ENCODE measurements at regions not wholly inside any gene's neighbourhood (a gene's known extent, or its start where the extent isn't known, plus 50 kb on each side); places are given as distances from the start of the nearest gene placed in this dataset.

DNA sequence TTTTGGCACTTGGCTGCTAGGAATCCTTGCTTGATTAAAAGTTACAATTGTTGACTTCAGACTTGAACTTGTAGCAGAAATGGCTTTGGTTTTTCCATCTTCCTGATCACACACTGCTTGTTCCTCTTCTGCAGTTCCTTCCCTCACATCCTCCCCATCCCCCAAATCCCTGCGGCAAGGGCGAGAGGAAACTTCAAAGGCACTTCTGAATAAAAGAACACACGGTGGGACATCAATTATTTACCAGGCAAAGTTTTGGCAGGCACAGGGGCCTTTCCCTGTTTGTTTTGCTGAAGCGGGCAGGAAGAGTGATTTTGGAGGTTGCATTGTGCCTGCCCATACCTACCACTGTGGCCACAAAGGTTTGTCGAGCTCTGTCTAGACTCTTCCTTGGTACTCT is 260.9 kb downstream of the KIF4B start:
- H3K4me3 ChIP-seq (replicated peaks in 1 of 3) = no peak overlapping the region
- 19 to 39% methylated on average over 5 of the region's 5 CpGs for WGBS, 2 donors
- no peaks in the 10 kb centered on the region for H3K4me1 ChIP-seq
- H3K36me3 ChIP-seq = no peaks in the 10 kb centered on the region
- no peaks in the 10 kb centered on the region for H3K9me3 ChIP-seq
- H3K27me3 ChIP-seq = no peaks in the 10 kb centered on the region
- TF ChIP-seq, protein P1, sequence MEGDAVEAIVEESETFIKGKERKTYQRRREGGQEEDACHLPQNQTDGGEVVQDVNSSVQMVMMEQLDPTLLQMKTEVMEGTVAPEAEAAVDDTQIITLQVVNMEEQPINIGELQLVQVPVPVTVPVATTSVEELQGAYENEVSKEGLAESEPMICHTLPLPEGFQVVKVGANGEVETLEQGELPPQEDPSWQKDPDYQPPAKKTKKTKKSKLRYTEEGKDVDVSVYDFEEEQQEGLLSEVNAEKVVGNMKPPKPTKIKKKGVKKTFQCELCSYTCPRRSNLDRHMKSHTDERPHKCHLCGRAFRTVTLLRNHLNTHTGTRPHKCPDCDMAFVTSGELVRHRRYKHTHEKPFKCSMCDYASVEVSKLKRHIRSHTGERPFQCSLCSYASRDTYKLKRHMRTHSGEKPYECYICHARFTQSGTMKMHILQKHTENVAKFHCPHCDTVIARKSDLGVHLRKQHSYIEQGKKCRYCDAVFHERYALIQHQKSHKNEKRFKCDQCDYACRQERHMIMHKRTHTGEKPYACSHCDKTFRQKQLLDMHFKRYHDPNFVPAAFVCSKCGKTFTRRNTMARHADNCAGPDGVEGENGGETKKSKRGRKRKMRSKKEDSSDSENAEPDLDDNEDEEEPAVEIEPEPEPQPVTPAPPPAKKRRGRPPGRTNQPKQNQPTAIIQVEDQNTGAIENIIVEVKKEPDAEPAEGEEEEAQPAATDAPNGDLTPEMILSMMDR (IDR thresholded peaks at IDR 0.05) = no peak
- no peak for TF ChIP-seq POLR2A (IDR thresholded peaks at IDR 0.05)
- intact Hi-C loops (cut with DNase I) = no loop called here
- no peak for DNase-seq
- no peak overlapping the region for H3K27ac ChIP-seq

DNA sequence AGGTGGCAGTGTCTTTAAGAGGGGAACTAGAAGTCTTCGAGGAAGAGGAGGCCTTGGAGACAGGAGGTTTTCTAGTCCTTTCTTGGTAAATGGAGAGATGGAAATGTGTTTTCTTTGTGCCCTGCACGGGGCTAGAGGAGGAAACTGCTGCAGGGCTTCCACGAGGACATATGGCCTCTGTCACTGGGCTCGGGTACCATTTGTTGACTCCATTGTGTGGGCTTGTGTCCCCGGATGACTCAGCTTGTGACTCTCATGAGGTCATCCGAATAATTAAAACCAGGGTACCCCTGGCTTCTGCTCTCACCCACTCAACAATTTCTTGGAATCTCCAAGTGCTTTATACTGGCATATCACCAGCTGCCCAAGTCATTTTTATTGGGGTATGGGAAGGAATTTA is 261.7 kb downstream of the KIF4B start:
- TF ChIP-seq, protein P1 (IDR thresholded peaks at IDR 0.05) = no peak
- no peak for TF ChIP-seq POLR2A (IDR thresholded peaks at IDR 0.05)
- H3K27me3 ChIP-seq = no peaks in the 10 kb centered on the region
- intact Hi-C loops (cut with DNase I) = no loop called here
- no peak overlapping the region for H3K27ac ChIP-seq
- no peak overlapping the region for H3K4me3 ChIP-seq (replicated peaks in 1 of 3)
- no peaks in the 10 kb centered on the region for H3K4me1 ChIP-seq
- DNase-seq = no peak
- no peaks in the 10 kb centered on the region for H3K9me3 ChIP-seq
- no peaks in the 10 kb centered on the region for H3K36me3 ChIP-seq
- 79 to 86% methylated on average over 6 of the region's 6 CpGs for WGBS, 2 donors

DNA sequence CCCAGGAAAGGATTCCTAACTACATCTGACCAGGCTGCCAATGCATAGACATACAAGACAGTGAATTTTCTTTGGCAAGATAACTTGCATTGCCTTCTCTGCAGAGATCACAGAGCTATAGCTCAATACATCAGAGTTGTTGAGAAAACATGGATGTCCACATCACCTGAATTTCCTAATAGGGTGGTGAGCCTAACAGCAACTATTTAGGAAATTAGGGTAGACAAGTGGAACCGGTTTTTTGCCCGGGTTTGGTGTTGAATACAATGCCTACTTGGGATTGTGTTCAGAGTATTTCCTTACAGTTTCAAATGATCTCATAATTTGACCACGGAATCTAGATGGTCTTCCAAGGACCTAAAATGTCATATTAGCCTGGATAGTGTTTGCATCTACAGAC is 262.7 kb downstream of the KIF4B start:
- DNase-seq = no peak
- no peaks in the 10 kb centered on the region for H3K4me1 ChIP-seq
- no peak for TF ChIP-seq POLR2A (IDR thresholded peaks at IDR 0.05)
- TF ChIP-seq, protein P1 (IDR thresholded peaks at IDR 0.05) = no peak
- H3K27me3 ChIP-seq = no peaks in the 10 kb centered on the region
- no peak overlapping the region for H3K27ac ChIP-seq
- intact Hi-C loops (cut with DNase I) = no loop called here
- H3K36me3 ChIP-seq = no peaks in the 10 kb centered on the region
- no peak overlapping the region for H3K4me3 ChIP-seq (replicated peaks in 1 of 3)
- no peaks in the 10 kb centered on the region for H3K9me3 ChIP-seq
- WGBS, 2 donors = 90 to 92% methylated on average over 3 of the region's 3 CpGs

DNA sequence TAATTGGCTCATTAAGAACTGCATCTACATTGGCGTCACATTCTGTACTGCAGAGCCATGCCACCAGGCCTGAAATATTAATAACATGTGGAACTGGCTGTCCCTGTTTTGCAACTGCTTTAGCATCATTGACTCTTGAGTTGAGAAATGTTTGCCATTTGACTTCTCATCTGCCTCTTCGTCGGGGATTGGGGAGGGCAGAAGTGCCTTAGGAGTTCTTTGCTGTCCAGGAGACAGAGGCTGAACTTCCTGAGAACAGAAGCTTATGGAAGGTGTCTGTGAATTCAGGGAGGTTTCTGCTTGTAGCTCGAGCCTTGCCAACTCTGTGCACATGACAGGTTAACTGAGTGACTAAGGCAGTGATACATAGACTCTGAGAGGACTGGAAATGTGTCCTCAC is 265.0 kb downstream of the KIF4B start:
- WGBS, 2 donors = 65 to 72% methylated on average over 4 of the region's 4 CpGs
- no peaks in the 10 kb centered on the region for H3K4me1 ChIP-seq

DNA sequence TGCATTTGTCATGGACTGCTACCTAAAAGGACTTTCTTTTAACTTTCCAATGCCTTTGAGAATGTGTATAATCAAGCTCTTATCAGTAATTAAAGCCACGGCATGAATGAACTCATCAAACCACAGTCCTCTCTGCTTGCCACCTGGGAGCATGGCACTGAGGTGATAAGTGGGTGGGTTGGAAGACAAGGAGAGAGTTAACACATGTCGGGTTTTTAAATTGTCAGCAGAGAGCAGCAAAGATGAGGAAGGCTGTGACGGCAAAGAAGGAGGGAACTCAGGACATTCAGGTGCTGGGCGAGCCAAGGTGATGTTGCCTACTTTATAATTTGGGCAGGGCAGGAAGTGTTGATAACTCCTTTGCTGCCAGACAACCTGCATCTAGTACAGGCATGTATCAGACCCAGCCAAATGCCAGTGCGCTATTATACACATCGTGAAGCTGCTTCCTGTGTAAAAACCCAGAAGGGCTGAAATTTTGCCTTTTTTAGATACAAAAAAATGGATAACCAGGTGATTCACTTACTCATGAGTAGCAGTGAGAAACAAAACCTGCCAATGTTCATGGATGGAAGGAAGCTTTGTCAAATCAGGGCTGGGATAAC is 269.1 kb downstream of the KIF4B start:
- Histone ChIP-seq H3K9me3 (no peaks in the 10 kb centered on the region), H3K36me3 (no peaks in the 10 kb centered on the region), H3K4me3 (replicated peaks in 1 of 3) (no peak overlapping the region), H3K27ac (no peak overlapping the region), H3K27me3 (no peaks in the 10 kb centered on the region), H3K4me1 (no peaks in the 10 kb centered on the region)
- no peak for TF ChIP-seq POLR2A (IDR thresholded peaks at IDR 0.05)
- TF ChIP-seq, protein P1 (IDR thresholded peaks at IDR 0.05) = no peak
- intact Hi-C loops (cut with DNase I) = no loop called here
- 74 to 78% methylated on average over 6 of the region's 6 CpGs for WGBS, 2 donors
- DNase-seq = no peak

More for the DNA sequence above, 265.0 kb downstream of the KIF4B start:
- Histone ChIP-seq H3K4me3 (replicated peaks in 1 of 3) (no peak overlapping the region), H3K9me3 (no peaks in the 10 kb centered on the region), H3K36me3 (no peaks in the 10 kb centered on the region), H3K27me3 (no peaks in the 10 kb centered on the region), H3K27ac (no peak overlapping the region)
- DNase-seq = no peak
- TF ChIP-seq, protein P1 (IDR thresholded peaks at IDR 0.05) = no peak
- no peak for TF ChIP-seq POLR2A (IDR thresholded peaks at IDR 0.05)
- intact Hi-C loops (cut with DNase I) = no loop called here
